A549 (cell line): ENCODE measurements at regions not wholly inside any gene's neighbourhood (a gene's known extent, or its start where the extent isn't known, plus 50 kb on each side); places are given as distances from the start of the nearest gene placed in this dataset.

ENCODE experiments used
- ATAC-seq, 2 experiments: fragments of 200-7000 bp in 1 of 2; fragments of >200 bp in 1 of 2; cut with Nextera tagmentation in 1 of 2; cut with Tn5 transposase in 1 of 2; 3 replicates each; pipeline versions ENCODE4 v1.8.0 to v1.9.1; 2018 to 2020; ENCODE audit warnings: mild to moderate bottlenecking in 1 of 2, moderate library complexity in 1 of 2
- CTCF ChIA-PET: fragments of 300-600 bp; sonication (Branson Sonifier 250); formaldehyde crosslinking; extraction: SDS; loops from one replicate; lab custom pipeline; 2021; ENCODE audit warnings: antibody characterized with exemption, inconsistent platforms; lab: Yijun Ruan, JAX
- POLR2A ChIA-PET: fragments of 350-600 bp; formaldehyde crosslinking; extraction: SDS; loops from one replicate; lab custom pipeline; 2021; ENCODE audit warnings: antibody characterized with exemption, inconsistent platforms; lab: Yijun Ruan, JAX
- DNase-seq, 2 experiments: peaks; one replicate each; pipeline versions ENCODE4 v3.0.0 to v3.0.0-alpha.2; 2011 to 2016; ENCODE audit warnings: low read depth in 1 of 2, low spot score in 1 of 2
- FAIRE-seq: peaks from 2 replicates; lab custom pipeline; 2011; peaks lifted over from hg19 to GRCh38; lab: Jason Lieb, UNC
- H3K27ac ChIP-seq, 2 experiments: fragments of >200 bp; sonication (Bioruptor Twin); formaldehyde crosslinking; 3 replicates each; pipeline ENCODE4 v1.5.1; 2016 to 2017
- H3K4me1 ChIP-seq: fragments of >200 bp; sonication (Bioruptor Twin); formaldehyde crosslinking; 3 replicates; pipeline ENCODE4 v1.6.1; 2016
- H3K4me2 ChIP-seq: fragments of >200 bp; sonication (Bioruptor Twin); formaldehyde crosslinking; 3 replicates; pipeline ENCODE4 v1.6.1; 2016
- H3K4me3 ChIP-seq: fragments of >200 bp; sonication (Bioruptor Twin); formaldehyde crosslinking; 3 replicates; pipeline ENCODE4 v1.5.1; 2016
- H3K9me3 ChIP-seq: fragments of >200 bp; sonication (Bioruptor Twin); formaldehyde crosslinking; 3 replicates; pipeline ENCODE4 v1.6.1; 2016
- BHLHE40 ChIP-seq: IDR thresholded peaks from 2 replicates; pipeline ENCODE4 v1.6.1; 2012; ENCODE audit warnings: low read depth, low read length, inconsistent platforms
- CEBPB ChIP-seq, 2 experiments: fragments of >200 bp in 1 of 2; sonication (Bioruptor Twin) in 1 of 2; formaldehyde crosslinking in 1 of 2; IDR thresholded peaks; 2 replicates each; pipeline ENCODE4 v1.6.1; 2012 to 2016
- CHD2 ChIP-seq: fragments of 150-350 bp; IDR thresholded peaks from 2 replicates; pipeline ENCODE4 v1.6.1; 2014; ENCODE audit warnings: low read length; ENCODE audit not compliant: partially characterized antibody
- CHD4 ChIP-seq: fragments of 200-600 bp; sonication (generic); IDR thresholded peaks from 2 replicates; pipeline ENCODE4 v1.6.1; 2016; ENCODE audit warnings: antibody characterized with exemption, mild to moderate bottlenecking, borderline replicate concordance
- EHF ChIP-seq: fragments of 250-450 bp; sonication (Bioruptor Pico); IDR thresholded peaks from 2 replicates; pipeline ENCODE4 v1.5.0; 2020; ENCODE audit warnings: mild to moderate bottlenecking
- EP300 ChIP-seq, 2 experiments: fragments of >200 bp; sonication (Bioruptor Twin); formaldehyde crosslinking; IDR thresholded peaks; 2 replicates in 1 of 2; 3 replicates in 1 of 2; pipeline ENCODE4 v1.6.1; 2016 to 2017
- ESRRA ChIP-seq: fragments of 150-350 bp; IDR thresholded peaks from 2 replicates; pipeline ENCODE4 v1.6.1; 2014; ENCODE audit warnings: mild to moderate bottlenecking, low read length, borderline replicate concordance
- FOSL2 ChIP-seq, 2 experiments: fragments of 450-650 bp in 1 of 2; fragments of >200 bp in 1 of 2; sonication (Bioruptor Twin) in 1 of 2; formaldehyde crosslinking; IDR thresholded peaks; 2 replicates each; pipeline versions ENCODE4 v1.5.0 to v1.6.1; 2016 to 2020; ENCODE audit warnings: mild to moderate bottlenecking in 1 of 2, moderate library complexity in 1 of 2
- FOXS1 ChIP-seq: fragments of 250-450 bp; sonication (Bioruptor Pico); IDR thresholded peaks from 2 replicates; pipeline ENCODE4 v1.5.0; 2020; ENCODE audit warnings: mild to moderate bottlenecking, moderate library complexity
- GATA3 ChIP-seq: IDR thresholded peaks from 2 replicates; pipeline ENCODE4 v1.6.1; 2012; ENCODE audit warnings: borderline replicate concordance
- HDAC2 ChIP-seq: fragments of 200-600 bp; sonication (generic); IDR thresholded peaks from 2 replicates; pipeline ENCODE4 v1.6.1; 2016
- HEYL ChIP-seq: fragments of 250-450 bp; sonication (Bioruptor Pico); IDR thresholded peaks from 2 replicates; pipeline ENCODE4 v1.8.0; 2021; ENCODE audit warnings: mild to moderate bottlenecking, moderate library complexity
- HOXA7 ChIP-seq: fragments of 250-450 bp; sonication (Bioruptor Pico); IDR thresholded peaks from 2 replicates; pipeline ENCODE4 v1.5.0; 2020; ENCODE audit warnings: mild to moderate bottlenecking, moderate library complexity
- HOXB5 ChIP-seq: fragments of 250-450 bp; sonication (Bioruptor Pico); IDR thresholded peaks from 2 replicates; pipeline ENCODE4 v1.5.0; 2020; ENCODE audit warnings: mild to moderate bottlenecking, moderate library complexity
- MYC ChIP-seq: IDR thresholded peaks from 2 replicates; pipeline ENCODE4 v1.6.1; 2012; ENCODE audit warnings: mild to moderate bottlenecking, inconsistent platforms, low read length, improper control_type of control experiment, borderline replicate concordance
- NR3C1 ChIP-seq: fragments of >200 bp; sonication (Bioruptor Twin); formaldehyde crosslinking; IDR thresholded peaks from 3 replicates; pipeline ENCODE4 v1.6.1; 2017
- POLR2A ChIP-seq: IDR thresholded peaks from 2 replicates; pipeline ENCODE4 v1.6.1; 2012; ENCODE audit warnings: mild to moderate bottlenecking, low read length
- RARB ChIP-seq: fragments of 250-450 bp; sonication (Bioruptor Pico); IDR thresholded peaks from 2 replicates; pipeline ENCODE4 v1.8.0; 2021; ENCODE audit warnings: mild to moderate bottlenecking, moderate library complexity
- SREBF2 ChIP-seq: fragments of 450-650 bp; IDR thresholded peaks from 2 replicates; pipeline ENCODE4 v1.6.1; 2014; ENCODE audit warnings: mild to moderate bottlenecking, moderate library complexity
- TFCP2L1 ChIP-seq: fragments of 250-450 bp; sonication (Bioruptor Pico); IDR thresholded peaks from 2 replicates; pipeline ENCODE4 v1.5.0; 2021; ENCODE audit warnings: mild to moderate bottlenecking
- ZFP36 ChIP-seq: fragments of 450-650 bp; IDR thresholded peaks from 2 replicates; pipeline ENCODE4 v1.6.1; 2014; ENCODE audit warnings: borderline replicate concordance; ENCODE audit not compliant: partially characterized antibody
- ZSCAN20 ChIP-seq: fragments of 250-450 bp; sonication (Bioruptor Pico); IDR thresholded peaks from 2 replicates; pipeline ENCODE4 v1.8.0; 2022; ENCODE audit warnings: mild to moderate bottlenecking, moderate library complexity
- WGBS: methylation state at CpG from one replicate; pipeline ENCODE4 v1.1.6; 2017; ENCODE audit errors: missing lambda C conversion rate; 5-methylcytosine and 5-hydroxymethylcytosine counted together
- TF ChIP-seq, protein P1 (sequence below): IDR thresholded peaks from 2 replicates; pipeline ENCODE4 v1.6.1; 2012; ENCODE audit warnings: low read depth, borderline replicate concordance
- TF ChIP-seq, protein P2 (sequence below): fragments of >200 bp; sonication (Bioruptor Twin); formaldehyde crosslinking; IDR thresholded peaks from 3 replicates; pipeline ENCODE4 v1.6.1; 2016
- TF ChIP-seq, protein P3 (sequence below): fragments of 150-350 bp; IDR thresholded peaks from 2 replicates; pipeline ENCODE4 v1.6.1; 2014; ENCODE audit warnings: low read depth, mild to moderate bottlenecking, low read length
- TF ChIP-seq, protein P4 (sequence below): IDR thresholded peaks from 2 replicates; pipeline ENCODE4 v1.6.1; 2012
- TF ChIP-seq, protein P5 (sequence below): IDR thresholded peaks from 2 replicates; pipeline ENCODE4 v1.6.1; 2012
- TF ChIP-seq, protein P6 (sequence below): fragments of 200-600 bp; sonication (generic); IDR thresholded peaks from 2 replicates; pipeline ENCODE4 v1.6.1; 2016; ENCODE audit warnings: antibody characterized with exemption, mild to moderate bottlenecking, moderate library complexity

DNA sequence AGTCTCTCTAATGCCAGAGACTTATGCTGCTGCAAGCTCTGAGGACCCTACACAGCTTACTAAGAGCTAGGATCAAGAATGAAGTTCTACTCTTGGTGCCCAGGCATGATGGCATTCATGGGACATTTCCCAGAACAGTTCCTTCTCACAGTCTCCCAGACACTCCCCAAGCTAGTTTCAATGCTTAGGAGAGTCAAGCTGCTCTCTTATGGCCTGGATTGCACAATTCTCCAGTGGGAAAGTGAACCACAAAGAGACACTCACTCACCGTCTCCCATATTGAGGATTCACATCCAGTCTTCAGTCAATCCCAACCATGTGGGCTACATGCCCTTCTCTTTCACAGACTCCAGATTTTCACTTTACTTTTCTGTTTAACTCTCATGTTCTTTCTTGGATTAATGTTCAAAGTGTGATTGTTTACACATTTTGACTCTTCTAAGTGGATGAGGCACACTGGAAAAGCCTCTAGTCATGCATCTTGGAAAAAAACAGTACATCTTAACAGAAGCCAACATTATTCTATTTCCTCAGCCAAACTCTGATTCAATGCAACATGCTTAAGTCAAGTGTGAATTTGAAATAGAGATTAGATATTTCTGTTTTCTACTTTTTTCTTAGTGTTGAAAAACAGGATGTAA is 447.8 kb upstream of the BTBD3 start:
- H3K9me3 ChIP-seq, result no peaks in the 10 kb centered on the region
- no peak overlapping the region for H3K27ac ChIP-seq
- no peak for TF ChIP-seq SREBF2
- TF ChIP-seq FOSL2 (IDR thresholded peaks at IDR 0.05), result no peak
- no peak for TF ChIP-seq FOSL2 (CRISPR knock-in tag; IDR thresholded peaks at IDR 0.05)
- TF ChIP-seq ZFP36, result no peak
- TF ChIP-seq, protein P1, sequence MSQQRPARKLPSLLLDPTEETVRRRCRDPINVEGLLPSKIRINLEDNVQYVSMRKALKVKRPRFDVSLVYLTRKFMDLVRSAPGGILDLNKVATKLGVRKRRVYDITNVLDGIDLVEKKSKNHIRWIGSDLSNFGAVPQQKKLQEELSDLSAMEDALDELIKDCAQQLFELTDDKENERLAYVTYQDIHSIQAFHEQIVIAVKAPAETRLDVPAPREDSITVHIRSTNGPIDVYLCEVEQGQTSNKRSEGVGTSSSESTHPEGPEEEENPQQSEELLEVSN, result no peak
- TF ChIP-seq CHD2, result no peak
- TF ChIP-seq ZSCAN20, result no peak
- TF ChIP-seq FOXS1 (CRISPR knock-in tag), result no peak
- no peak for TF ChIP-seq MYC
- TF ChIP-seq HOXA7 (CRISPR knock-in tag), result no peak
- no peak for TF ChIP-seq HOXB5
- TF ChIP-seq HDAC2, result no peak
- TF ChIP-seq BHLHE40, result no peak
- TF ChIP-seq, protein P2, sequence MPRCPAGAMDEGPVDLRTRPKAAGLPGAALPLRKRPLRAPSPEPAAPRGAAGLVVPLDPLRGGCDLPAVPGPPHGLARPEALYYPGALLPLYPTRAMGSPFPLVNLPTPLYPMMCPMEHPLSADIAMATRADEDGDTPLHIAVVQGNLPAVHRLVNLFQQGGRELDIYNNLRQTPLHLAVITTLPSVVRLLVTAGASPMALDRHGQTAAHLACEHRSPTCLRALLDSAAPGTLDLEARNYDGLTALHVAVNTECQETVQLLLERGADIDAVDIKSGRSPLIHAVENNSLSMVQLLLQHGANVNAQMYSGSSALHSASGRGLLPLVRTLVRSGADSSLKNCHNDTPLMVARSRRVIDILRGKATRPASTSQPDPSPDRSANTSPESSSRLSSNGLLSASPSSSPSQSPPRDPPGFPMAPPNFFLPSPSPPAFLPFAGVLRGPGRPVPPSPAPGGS, result no peak
- no peak for TF ChIP-seq EP300 (IDR thresholded peaks at IDR 0.05)
- TF ChIP-seq, protein P3, sequence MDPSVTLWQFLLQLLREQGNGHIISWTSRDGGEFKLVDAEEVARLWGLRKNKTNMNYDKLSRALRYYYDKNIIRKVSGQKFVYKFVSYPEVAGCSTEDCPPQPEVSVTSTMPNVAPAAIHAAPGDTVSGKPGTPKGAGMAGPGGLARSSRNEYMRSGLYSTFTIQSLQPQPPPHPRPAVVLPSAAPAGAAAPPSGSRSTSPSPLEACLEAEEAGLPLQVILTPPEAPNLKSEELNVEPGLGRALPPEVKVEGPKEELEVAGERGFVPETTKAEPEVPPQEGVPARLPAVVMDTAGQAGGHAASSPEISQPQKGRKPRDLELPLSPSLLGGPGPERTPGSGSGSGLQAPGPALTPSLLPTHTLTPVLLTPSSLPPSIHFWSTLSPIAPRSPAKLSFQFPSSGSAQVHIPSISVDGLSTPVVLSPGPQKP, result no peak
- no peak for TF ChIP-seq CEBPB (IDR thresholded peaks at IDR 0.05)
- TF ChIP-seq, protein P4, sequence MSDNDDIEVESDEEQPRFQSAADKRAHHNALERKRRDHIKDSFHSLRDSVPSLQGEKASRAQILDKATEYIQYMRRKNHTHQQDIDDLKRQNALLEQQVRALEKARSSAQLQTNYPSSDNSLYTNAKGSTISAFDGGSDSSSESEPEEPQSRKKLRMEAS, result no peak
- TF ChIP-seq, all 56 proteins: peak for 0
- no peak for FAIRE-seq
- H3K4me3 ChIP-seq, result no peak overlapping the region
- CTCF ChIA-PET, result interaction anchor here (0.6 to 1.1 kb wide), 3 partner anchors 12 to 1492 kb away, joined by 3 to 5 read pairs (median 4); no protein-coding TSS in a partner anchor
- POLR2A ChIA-PET, result no interaction called here
- 98% methylated on average over 1 of the region's 1 CpG for WGBS
- H3K4me1 ChIP-seq, result no peaks in the 10 kb centered on the region; the same call in 2 of the 3 replicates
- no peak for ATAC-seq
- H3K4me2 ChIP-seq, result no peak overlapping the region
- DNase-seq, result no peak

DNA sequence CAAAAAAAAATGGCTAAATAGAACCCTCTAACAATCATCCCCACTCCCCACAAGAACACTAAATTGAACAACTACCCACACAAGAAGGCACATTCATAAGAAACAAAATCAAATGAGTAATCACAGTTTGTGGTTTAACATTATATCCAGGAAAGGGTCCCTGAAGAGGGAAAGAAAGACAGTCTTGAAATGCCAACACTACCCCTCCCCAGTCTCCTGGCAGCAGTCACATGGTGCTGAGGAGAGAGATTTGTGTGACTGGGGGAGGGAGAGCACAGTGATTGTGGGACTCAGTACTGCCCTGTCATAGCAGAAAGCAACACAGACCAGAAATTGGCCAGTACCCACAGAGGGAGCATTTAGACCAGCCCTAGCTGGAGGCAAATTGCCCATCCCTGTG is 443.7 kb upstream of the BTBD3 start:
- no peak for FAIRE-seq
- Histone ChIP-seq H3K27ac (no peak overlapping the region), H3K4me1 (no peaks in the 10 kb centered on the region), H3K9me3 (peaks cover 8% of the 10 kb centered on the region; the same call in 1 of the 3 replicates), H3K4me2 (no peak overlapping the region), H3K4me3 (no peak overlapping the region)
- ATAC-seq, result no peak
- CTCF ChIA-PET, result interaction anchor here (1.4 kb wide), 1 partner anchor 10 kb away, joined by 3 read pairs; no protein-coding TSS in a partner anchor
- DNase-seq, result no peak
- POLR2A ChIA-PET, result no interaction called here
- TF ChIP-seq GATA3, result no peak
- no peak for TF ChIP-seq ZFP36
- no peak for TF ChIP-seq CHD4
- TF ChIP-seq NR3C1, result no peak
- TF ChIP-seq RARB (CRISPR knock-in tag), result no peak
- TF ChIP-seq MYC, result no peak
- TF ChIP-seq, protein P5, sequence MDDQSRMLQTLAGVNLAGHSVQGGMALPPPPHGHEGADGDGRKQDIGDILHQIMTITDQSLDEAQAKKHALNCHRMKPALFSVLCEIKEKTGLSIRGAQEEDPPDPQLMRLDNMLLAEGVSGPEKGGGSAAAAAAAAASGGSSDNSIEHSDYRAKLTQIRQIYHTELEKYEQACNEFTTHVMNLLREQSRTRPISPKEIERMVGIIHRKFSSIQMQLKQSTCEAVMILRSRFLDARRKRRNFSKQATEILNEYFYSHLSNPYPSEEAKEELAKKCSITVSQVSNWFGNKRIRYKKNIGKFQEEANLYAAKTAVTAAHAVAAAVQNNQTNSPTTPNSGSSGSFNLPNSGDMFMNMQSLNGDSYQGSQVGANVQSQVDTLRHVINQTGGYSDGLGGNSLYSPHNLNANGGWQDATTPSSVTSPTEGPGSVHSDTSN, result no peak
- no peak for TF ChIP-seq POLR2A
- TF ChIP-seq, protein P6, sequence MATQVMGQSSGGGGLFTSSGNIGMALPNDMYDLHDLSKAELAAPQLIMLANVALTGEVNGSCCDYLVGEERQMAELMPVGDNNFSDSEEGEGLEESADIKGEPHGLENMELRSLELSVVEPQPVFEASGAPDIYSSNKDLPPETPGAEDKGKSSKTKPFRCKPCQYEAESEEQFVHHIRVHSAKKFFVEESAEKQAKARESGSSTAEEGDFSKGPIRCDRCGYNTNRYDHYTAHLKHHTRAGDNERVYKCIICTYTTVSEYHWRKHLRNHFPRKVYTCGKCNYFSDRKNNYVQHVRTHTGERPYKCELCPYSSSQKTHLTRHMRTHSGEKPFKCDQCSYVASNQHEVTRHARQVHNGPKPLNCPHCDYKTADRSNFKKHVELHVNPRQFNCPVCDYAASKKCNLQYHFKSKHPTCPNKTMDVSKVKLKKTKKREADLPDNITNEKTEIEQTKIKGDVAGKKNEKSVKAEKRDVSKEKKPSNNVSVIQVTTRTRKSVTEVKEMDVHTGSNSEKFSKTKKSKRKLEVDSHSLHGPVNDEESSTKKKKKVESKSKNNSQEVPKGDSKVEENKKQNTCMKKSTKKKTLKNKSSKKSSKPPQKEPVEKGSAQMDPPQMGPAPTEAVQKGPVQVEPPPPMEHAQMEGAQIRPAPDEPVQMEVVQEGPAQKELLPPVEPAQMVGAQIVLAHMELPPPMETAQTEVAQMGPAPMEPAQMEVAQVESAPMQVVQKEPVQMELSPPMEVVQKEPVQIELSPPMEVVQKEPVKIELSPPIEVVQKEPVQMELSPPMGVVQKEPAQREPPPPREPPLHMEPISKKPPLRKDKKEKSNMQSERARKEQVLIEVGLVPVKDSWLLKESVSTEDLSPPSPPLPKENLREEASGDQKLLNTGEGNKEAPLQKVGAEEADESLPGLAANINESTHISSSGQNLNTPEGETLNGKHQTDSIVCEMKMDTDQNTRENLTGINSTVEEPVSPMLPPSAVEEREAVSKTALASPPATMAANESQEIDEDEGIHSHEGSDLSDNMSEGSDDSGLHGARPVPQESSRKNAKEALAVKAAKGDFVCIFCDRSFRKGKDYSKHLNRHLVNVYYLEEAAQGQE, result no peak
- no peak for TF ChIP-seq HEYL (CRISPR knock-in tag)
- TF ChIP-seq, protein P4, result no peak
- TF ChIP-seq HDAC2, result no peak
- no peak for TF ChIP-seq ESRRA
- no peak for TF ChIP-seq TFCP2L1
- no peak for TF ChIP-seq EHF (CRISPR knock-in tag)
- no peak for TF ChIP-seq SREBF2
